ENCODE measurements at regions not wholly inside any gene's neighbourhood (a gene's known extent, or its start where the extent isn't known, plus 50 kb on each side); places are given as distances from the start of the nearest gene placed in this dataset.

DNA sequence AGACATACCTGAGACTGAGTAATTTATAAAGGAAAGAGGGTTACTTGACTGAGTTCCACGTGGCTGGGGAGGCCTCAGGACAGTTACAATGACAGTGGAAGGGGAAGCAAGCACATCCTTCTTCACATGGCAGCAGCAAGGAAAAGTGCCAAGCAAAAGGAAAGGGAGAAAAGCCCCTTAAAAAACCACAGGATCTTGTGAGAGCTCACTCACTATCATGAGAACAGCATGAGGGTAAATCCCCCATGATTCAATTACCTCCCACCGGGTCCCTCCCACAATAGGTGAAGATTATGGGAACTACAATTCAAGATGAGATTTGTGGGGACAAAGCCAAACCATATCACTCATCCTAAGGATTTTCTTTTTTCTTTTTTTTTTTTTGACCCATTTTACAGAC, 177.8 kb upstream of the EEA1 start:
- no peak for DNase-seq

DNA sequence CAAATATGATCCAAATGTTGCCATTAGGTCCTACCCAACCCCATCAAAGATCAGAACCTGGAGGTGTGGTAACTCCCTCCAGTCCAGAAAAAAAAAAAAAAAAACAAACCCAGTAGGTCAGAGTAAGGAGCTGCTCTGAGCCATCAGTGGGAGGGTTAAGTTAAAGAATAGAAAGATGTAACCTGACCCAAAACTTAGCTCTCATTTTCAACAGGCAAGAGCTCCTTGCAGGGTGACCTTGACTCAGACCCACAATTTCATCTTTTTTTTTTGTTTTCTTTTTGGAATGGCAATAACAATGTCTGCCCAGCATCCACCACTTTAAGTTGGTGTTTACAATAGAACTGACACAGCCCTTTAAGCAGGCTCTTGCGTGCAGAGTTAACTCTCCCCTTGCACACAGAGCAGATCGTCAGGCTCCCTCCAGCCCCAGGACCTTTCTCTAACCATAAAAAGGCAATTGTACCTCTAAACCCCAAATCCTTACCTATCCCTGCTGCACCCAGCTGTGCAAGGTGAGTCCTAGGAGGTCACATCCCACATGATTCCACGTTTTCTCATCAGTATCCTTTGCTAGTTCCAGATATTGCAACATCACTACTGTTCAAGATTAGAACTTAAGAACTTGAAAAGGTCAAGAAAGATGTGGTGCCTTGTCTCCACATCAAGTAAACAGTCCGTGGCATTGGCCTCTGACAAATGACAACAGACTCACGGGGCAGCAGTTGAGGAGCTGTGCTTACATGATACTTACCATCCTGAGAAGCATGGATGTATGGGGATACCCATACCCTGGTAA, 178.6 kb upstream of the EEA1 start:
- DNase-seq = no peak

DNA sequence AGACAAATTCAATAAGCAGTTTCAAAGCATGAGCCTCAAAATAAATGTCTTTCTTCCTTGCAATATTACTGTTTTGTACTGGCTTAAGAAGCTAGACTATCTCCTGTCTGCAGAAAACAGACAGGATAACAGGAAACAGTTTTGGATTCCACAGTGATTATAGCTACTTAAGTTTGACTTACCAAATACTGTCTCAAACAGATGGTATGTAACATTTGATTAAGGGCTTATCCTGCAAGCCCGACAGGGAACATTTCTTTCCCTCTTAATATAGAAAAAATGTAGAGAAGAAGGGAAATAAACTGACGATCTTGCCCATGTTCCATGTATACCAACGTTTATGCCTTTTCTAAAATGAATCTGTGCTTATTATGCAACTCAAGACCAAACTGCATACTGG, 179.9 kb upstream of the EEA1 start:
- no peak for DNase-seq

DNA sequence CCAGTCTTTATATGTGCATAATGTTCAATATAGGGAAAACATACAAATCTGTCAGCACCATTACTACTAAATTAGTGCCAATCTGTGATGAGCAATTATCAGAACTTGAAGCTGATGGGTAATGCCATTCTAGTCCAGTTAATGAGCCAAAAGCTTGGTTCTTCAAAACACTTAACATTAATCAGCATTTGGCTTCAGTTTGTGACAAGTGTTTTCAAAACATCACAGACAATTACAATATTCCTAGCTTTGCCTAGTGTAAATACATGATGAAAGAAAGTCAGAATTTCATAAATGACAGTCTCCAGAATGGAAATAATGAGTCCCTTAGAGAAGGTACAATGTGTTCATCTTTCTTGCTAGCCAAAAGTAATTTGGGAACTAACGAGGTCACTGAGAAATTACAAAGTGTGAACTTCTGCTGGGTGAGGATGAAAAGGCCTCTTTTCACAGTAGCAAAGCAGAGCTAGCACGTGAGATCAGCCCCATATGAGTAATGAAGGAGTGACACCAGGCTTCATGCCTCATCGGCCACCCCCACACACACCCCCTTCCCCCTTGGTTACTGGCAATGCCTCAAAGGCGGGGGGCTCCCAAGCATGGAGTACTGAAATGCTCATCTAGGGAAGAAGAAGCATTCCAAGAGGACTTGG, 180.6 kb upstream of the EEA1 start:
- DNase-seq = peak in 1 of 14 donors; percentile 49

DNA sequence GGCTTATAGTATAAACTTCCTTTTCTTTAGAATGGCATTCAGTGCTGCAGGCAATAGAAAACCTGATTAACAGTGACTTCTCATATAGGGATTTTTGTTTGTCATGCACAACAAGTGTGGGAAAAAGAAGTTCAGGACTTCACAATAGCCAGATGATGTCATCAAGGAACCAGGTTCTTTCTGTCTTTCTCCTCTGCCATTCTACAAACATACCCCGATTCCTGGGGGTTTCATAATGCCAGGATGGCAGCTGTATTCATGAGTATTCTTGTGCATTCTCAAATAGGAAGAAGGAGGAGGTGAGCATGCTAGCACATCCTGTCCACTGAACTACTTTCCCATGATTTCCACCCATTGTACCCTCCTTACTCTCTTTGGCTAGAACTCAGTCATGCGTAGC, 182.7 kb upstream of the EEA1 start:
- DNase-seq = no peak

DNA sequence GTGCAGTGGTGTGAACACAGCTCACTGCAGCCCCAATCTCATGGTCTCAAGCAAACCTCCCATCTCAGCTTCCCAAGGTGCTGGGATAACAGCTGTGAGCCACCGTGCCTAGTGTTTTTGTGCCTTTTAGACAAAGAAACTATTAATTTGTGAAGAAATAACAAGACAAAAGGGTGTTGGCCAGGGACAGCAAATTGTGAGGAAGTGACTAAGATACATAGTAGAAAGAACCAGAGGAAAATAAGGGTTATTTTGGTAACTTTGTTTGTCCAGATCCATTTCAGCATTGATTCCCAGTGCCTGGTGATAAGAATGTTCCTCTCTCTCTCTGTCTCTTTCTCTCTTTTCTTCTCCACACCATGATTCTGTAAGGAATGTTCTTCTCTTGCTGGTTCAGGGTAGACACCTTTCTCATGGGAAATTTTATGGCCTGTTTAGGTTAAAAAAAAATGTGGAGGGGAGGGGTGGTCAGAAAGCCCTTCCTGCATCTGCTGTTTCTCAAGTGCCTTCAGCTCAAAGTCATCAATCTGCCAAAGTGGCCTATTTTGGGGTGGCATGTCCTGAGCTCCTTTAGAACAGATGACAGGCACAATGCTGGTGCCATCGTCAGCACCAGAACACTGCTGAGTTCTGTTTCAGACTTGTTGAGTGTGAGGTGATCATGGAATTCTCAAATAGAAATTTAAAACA, 184.4 kb upstream of the EEA1 start:
- no peak for DNase-seq

DNA sequence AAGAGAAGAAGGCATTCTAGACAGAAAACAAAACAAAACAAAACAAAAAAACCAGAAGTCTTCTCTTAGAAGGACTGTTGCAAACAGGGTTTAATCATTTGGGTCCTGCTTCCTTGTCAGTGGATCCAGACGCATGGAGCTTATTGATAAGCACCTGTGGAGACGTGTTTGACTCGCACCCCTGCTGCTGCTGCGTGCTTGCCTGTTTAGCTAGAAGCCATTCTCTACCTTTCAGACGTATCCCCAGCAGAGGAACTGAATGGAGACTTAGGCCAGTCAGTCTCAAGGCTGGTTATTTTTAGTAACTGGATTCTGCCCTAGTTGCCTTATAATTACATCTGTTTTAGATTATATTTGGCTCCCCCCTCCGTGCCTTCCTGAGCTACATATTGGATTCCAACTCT, 186.1 kb upstream of the EEA1 start:
- DNase-seq = no peak

DNA sequence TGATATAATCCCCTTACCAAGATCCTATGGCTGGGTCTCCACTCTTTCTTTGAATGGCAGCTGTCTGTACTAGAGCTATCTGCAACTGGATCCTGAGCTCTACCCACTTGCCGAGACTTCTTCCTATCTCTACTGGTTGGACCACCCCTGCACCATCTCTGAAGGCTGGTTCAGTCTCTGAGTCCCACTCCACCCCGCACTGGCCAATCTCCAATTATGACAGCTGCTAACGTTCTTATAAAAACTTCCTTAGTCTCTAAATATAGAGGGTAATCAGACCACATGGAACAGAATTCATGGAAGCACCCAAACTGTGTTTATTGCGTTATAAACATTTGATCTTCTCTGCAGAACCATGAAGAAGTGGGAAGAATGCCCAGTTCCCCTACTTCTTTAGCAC, 186.6 kb upstream of the EEA1 start:
- DNase-seq = no peak

DNA sequence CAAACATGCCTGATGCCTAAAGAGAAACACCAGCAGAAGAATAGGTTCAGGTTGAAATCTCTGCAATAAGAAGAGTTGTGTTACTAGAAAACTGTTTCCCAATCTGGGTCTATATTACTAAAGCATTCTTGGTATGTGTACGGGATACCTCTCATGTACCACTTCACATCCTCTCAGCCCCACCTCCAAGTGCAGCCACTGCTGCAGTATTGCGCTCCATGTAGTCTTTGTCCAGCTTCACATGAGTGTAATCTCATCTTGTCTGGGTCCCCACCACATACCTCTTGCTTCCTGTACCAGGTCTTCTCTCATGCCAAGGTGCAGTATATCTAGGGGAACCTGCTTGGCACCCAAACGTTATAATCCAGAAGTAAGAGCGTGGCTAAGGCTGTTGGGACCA, 187.5 kb upstream of the EEA1 start:
- no peak for DNase-seq

DNA sequence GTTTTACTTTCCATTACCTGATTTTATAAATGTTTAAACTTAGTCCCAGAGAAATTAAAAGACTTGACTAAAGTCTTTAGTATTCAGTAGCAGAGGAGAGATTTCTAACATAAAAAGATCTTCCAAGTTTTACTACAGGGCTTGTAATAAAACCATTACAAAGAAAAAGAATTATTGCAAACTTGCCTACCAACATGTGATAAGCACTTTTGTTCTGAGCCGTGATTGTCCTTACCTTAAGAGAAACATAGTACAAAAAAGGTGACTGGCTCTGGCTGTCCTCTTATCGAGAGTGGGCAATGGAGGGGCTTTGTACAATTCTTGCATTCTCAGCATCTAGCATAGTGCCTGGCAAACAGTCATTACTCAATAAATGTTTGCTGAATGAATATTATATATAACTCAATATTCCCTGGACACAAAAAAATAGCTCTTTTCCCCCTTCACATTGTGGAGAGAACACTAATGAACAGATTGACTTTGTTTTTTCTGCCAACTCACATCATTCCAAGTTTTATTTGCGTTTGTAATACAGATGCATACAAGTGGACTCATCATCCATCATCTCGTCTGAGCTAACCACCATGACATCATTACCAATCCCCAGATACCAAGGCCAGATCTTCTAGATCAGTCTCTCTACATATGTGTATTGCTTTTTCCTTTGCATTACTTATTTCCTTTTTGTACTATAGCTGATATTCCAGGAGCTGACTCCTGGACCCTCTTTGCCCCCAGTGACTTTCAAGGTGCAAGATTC, 192.8 kb upstream of the EEA1 start:
- DNase-seq = no peak

DNA sequence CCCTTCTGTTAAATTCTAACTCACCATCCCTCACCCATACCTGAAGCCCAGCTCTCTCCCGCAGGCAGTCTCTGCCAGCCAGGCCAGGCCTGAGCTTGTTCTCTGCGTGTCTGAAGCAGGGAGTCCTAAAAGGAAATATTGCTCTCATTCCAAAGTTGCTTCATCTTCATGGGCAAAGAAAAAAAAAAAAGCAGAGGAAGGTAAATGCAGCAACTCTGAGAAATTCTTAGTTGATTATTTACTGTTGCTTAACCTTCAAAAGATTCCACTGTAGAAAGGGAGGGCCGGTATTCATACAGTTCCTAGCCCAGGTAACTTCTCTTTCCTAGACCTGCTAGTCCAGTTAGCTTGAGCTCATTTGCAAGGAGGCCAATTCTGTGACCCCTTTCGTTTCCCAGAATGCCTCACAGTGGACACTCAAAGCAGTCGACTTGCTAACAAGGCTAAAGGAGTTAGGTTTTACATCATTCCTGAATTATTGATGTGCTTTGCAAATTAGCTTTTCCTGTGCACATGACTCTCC, 193.5 kb upstream of the EEA1 start:
- no peak for DNase-seq

DNA sequence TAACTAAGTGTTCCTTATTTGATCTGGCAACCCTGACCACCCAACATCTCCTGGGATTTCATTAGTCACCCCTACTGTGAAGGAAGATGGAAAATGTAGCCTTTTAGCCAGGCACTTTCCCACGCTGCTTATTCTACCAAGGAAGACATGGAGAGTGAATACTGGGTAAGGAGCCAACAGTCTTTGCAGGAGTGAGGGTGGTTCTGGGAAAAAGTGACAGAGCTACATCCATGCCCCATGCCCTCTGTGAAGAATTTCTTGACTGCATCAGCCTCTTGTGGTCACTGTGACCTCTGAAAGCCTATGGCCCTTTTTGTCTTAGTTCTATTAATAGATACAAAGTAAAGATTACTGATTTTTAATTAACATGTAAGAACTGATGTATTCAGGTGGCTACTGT, 196.0 kb upstream of the EEA1 start:
- DNase-seq = no peak

DNA sequence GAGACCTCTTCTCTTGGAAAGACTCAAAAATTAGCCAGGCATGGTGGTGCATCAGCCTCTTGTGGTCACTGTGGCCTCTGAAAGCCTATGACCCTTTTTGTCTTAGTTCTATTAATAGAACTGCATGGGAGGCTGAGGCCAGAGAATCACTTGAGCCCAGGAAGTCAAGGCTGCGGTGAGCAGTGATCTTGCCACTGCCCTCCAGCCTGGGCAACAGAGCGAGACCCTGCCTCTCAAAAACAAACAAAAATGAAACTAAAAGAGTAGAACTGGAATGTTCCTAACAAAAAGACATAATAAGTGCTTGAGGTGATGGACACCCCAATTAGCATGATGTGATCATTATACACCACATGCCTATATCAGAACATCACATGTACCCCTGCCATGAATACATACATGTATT, 197.0 kb upstream of the EEA1 start:
- DNase-seq = no peak

DNA sequence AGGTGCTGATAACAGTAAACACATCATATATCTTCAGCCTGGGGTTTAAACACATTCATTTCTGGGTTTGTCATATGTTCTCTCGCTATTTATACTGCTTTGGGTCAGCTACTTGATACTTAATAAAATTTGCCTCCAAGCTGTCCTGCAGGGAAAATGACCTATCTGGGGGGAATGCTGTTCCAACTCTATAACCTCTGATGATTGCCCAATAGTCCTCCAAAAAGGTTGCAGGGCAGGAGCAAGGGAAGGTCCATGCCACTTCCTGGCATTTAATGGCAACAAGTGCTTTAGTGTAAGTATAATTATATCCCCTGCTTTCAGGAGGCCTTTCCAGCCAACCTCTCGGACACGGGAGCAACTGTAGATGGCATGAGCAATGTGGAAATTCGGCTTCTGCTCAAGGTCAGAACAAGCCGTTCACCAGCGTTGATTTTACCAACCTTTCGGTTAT, 198.0 kb upstream of the EEA1 start:
- DNase-seq = no peak

DNA sequence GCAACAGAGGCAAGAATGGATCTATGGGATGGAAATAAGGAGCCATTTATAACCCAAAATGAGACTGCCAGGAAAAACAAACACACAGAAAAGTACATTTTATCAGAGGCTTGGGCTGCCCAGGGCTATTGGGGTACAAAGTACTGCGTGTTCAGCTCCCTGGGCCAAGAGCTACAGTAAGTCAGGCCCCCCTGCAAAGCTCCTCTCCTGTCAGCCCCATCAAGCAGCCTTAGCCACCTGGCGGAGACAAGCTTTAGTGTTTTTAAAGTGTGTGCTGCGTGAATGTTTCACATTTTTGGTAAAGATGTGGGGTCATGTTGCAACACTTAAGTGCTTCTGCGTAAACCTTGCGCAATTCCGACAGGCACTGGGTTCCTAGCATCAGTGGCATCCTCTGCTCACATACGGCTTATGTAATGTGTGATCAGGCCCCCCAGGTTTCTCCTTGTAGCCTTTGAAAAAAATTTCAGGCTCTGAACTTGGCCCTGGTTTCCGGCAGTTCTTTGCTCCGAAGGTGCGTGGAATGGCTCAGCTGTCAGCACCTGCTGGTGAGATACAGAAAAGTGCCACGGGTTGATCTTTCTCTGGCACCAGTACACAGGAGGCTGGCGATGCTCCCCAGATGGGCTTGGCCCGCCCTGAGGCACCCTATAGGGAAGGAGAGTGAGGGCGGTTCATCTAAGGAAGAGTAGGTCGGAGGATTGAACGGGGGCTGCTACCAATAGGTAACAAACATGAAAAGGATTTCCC, 198.7 kb upstream of the EEA1 start:
- DNase-seq = peak in 1 of 14 donors; percentile 7

DNA sequence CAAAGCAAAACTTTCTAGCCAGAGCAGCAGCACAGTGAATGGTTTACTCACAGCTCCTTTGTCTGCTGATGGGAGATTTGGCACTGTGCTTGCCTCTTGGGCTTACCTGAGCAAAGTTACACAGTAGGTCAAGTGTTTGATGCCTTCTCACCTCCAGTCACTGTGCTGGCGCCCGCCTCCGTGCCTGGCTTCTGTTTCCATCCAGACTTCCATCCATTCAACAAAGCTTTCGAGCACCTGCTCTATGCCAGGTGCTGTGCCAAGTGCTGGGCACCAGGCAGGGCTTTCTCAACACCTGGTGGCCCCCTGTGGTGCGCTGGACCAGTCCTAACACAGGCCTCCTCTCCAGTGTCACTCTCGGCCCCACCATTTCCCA, 199.2 kb upstream of the EEA1 start:
- no peak for DNase-seq

DNA sequence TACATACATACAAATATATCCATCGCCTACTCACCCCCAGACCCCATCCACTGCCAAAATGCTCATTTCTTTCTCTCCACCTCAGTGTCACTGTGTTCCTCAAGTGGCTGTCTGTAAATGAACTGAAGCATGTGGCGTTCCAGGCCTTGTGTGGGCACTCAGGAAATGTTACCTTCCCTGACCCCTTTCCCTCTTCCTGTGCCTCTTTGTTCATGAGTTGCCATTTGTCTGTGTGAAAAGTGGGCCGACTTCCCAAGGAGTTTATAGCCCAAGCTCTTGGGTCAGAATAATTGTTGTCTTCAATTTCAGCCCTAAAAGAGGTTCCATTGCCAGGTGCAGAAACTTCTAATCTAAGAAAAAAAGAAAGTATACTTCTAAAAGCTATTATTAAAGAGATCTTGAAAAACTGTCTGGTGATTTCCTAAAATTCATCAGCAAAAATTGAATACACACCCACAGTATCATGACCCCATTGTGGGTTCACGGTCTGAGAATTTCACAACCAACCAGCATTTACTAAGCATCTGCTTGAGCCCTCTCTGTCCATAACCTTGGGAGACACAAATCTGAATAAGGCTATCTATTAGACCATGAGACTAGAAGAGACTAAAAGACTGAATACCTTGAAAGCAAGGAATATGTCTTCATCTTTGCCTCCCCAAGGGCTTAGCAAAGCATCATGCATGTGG, 201.4 kb upstream of the EEA1 start:
- DNase-seq = no peak

DNA sequence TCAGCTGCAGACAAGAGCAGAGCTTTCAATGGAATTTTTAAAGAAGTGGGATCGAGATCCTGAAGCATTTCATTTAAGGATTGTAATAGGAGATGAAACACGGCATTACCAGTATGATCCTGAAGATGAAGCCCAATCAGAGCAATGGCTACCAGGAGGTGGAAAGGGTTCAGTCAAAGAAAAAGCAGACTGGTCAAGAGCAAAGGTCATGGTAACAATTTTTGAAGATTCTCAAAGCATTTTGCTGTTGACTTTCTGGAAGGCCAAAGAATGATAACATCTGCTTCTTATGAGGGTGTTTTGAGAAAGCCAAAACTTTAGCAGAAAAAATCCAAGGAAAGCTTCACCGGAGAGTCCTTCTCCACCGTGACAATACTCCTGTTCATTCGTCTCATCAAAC, 204.3 kb upstream of the EEA1 start:
- DNase-seq = no peak

DNA sequence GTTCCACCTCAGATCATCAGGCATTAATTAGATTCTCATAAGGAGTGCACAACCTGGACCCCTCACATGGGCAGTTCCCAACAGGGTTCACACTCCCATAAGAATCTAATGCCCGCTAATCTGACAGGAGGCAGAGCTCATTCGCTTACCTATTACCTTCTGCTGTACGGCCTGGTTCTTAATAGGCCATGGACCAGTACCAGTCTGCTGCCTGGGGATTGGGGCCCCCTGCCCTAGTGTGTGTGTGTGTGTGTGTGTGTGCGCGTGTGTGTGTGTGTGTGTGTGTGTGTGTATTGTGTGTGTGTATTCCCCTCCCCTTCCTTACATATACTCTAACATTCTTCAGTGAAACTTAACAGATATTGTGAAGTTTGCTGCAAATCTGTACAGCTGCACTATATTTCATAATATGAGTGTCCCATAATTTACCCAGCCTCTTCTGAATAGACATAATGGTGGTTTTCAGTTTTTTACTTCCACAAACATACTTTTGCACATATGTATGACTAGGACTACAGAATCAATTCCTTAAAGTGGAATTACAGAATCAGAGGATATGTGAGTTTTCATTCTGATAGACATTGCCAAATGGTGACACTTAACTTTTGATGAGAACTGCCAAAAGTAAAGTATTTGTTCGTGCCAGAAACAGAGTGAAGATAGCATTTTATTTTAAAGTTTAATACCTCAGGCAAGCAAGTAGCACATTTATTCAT, 205.2 kb upstream of the EEA1 start:
- no peak for DNase-seq

DNA sequence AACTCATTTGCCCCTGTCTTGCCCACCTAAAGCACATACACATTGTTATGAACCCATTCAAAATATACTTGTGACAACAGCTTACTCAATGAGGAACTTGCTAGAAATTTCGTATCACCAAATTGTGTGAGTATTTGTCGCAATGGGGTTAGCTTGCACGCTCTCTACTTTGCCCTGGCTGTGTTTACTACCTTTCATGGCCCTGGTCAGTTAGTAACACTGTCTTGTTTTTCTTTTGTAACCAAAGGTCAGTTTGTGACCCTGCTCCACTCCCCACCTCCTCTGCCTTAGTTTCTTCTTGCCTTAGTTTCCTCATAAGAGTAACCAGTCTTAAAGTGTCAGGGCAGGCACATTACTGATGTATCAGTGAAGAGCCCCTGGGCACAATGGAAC, 205.8 kb upstream of the EEA1 start:
- DNase-seq = no peak

All from C1 segment of cervical spinal cord (tissue), 14 donors.